ENCODE measurements at regions not wholly inside any gene's neighbourhood (a gene's known extent, or its start where the extent isn't known, plus 50 kb on each side); places are given as distances from the start of the nearest gene placed in this dataset.
A peak's percentile ranks its signal among the peaks of the same experiment; 100 is the strongest.

DNA sequence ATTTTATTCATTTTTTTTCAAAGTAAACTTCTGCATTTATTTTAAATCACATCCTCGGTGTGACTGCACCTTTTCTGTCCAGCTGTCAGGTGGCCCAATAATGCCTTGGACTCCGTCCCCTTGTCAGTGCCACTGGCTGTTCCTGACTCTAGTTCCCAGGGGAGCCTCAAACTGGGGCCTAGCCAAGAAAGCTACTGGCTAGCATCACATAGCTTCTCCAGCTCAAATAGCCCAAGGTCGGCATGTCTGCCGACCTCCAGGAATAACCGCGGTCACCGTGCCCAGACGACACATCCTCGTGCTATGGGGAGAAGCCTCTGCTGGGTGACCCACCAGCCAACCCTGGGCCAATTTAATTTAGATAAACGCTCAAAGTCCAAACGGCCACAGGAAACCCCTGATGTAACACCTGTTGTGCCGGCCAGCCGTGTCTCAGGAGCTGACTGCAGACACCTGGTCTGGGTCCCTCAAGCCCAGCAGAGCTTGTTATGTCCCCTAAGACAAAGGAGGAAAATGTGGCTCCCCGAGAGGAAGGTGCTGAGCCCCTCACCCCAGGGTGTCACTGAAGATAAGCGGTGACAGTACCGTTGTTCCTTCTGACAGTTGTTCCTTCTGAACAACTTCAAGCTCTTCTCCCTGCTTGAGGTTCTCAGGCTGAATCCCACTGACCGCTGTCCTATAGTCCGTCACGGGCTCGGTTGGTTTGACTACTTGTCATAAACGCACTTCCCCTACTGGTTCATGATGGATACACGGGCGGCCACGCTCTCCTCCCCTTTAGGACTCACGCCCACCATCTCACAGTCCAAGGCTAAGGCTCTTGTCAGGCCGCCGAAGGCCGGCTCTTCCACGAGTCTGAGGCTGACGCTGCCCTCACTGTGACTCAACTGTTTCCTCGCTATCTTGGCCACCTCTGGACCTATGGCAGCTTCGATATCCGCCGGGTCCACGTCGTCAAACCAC lies 126.2 kb downstream of the KLF13 start:
- no peak for DNase-seq (ENCODE audit: extremely low read depth, insufficient read length)
- Histone ChIP-seq H3K27me3 (replicated peaks; ENCODE audit: control insufficient read depth, insufficient read depth, low read length) (no peaks in the 10 kb centered on the region), H3K36me3 (ENCODE audit: control insufficient read depth, insufficient read depth, low read length) (no peaks in the 10 kb centered on the region), H3K4me3 (replicated peaks; ENCODE audit: low read depth, low read length) (no peak overlapping the region)
- TF ChIP-seq, protein P1, sequence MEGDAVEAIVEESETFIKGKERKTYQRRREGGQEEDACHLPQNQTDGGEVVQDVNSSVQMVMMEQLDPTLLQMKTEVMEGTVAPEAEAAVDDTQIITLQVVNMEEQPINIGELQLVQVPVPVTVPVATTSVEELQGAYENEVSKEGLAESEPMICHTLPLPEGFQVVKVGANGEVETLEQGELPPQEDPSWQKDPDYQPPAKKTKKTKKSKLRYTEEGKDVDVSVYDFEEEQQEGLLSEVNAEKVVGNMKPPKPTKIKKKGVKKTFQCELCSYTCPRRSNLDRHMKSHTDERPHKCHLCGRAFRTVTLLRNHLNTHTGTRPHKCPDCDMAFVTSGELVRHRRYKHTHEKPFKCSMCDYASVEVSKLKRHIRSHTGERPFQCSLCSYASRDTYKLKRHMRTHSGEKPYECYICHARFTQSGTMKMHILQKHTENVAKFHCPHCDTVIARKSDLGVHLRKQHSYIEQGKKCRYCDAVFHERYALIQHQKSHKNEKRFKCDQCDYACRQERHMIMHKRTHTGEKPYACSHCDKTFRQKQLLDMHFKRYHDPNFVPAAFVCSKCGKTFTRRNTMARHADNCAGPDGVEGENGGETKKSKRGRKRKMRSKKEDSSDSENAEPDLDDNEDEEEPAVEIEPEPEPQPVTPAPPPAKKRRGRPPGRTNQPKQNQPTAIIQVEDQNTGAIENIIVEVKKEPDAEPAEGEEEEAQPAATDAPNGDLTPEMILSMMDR (IDR thresholded peaks at IDR 0.05; ENCODE audit: insufficient read depth, low read length, poor library complexity, severe bottlenecking) = no peak

DNA sequence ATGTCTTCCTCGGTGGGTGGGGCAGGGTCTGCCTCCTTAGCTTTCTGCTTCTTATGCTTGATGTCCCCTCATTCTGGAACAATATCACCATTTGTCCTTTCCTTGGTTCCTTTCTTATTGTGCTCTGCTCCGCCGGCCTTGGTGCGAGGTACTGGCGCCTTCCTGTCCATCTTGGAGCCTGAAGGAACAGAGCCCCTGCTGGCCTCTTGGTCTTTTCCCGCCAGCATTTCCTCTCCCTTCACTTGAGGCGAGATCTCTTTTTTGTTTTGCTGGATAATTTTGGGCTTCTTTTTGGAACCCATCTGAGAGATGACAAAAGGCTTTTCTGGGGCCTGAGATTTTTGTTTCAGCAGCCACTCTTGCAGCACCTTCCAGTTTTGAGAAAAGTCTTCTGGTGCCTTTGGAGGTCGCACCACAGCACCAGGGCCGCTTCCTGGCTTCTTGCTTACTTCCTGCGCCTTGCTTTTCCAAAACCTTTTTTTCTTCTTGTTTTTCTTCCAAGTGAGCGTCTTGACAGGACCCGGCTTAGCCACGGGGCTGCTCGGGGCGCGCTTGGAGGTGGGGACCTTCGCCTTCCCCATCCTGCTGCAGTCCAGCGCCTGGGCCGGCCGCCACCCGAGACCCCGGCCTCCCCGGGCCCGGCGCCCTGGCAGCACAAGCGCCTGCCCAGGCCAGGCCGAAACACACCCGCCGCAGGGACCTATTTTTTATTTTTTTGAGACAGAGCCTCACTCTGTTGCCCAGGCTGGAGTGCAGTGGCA lies 127.1 kb downstream of the KLF13 start:
- TF ChIP-seq, protein P1 (IDR thresholded peaks at IDR 0.05; ENCODE audit: insufficient read depth, low read length, poor library complexity, severe bottlenecking) = no peak
- no peak overlapping the region for H3K4me3 ChIP-seq (replicated peaks; ENCODE audit: low read depth, low read length)
- DNase-seq (ENCODE audit: extremely low read depth, insufficient read length) = no peak

DNA sequence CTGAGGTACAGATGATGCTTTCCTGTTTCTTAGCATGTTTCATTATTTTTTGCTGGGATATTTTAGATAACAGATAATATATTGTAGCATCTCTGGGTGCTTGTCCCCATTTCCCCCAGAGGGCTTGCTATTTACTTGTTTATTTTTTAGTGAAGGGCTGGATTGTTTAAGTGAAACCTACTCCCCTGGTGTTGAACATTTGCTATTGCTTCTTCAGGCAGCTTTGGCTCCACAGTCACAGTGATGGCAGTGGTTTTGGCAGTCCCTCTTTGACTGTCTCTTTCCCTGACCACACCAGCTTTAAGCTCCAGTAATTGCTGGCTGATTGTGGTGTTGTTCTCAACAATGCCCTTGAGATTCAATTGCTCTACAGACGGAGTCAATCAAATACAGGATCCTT lies 128.9 kb downstream of the KLF13 start:
- H3K4me3 ChIP-seq (replicated peaks; ENCODE audit: low read depth, low read length) = no peak overlapping the region
- TF ChIP-seq, protein P1 (IDR thresholded peaks at IDR 0.05; ENCODE audit: insufficient read depth, low read length, poor library complexity, severe bottlenecking) = peak; percentile 42
- no peak for DNase-seq (ENCODE audit: extremely low read depth, insufficient read length)
- no peaks in the 10 kb centered on the region for H3K27me3 ChIP-seq (replicated peaks; ENCODE audit: control insufficient read depth, insufficient read depth, low read length)
- H3K36me3 ChIP-seq (ENCODE audit: control insufficient read depth, insufficient read depth, low read length) = no peaks in the 10 kb centered on the region

More for the DNA sequence above, 127.1 kb downstream of the KLF13 start:
- Histone ChIP-seq H3K36me3 (ENCODE audit: control insufficient read depth, insufficient read depth, low read length) (no peaks in the 10 kb centered on the region), H3K27me3 (replicated peaks; ENCODE audit: control insufficient read depth, insufficient read depth, low read length) (no peaks in the 10 kb centered on the region)

DNA sequence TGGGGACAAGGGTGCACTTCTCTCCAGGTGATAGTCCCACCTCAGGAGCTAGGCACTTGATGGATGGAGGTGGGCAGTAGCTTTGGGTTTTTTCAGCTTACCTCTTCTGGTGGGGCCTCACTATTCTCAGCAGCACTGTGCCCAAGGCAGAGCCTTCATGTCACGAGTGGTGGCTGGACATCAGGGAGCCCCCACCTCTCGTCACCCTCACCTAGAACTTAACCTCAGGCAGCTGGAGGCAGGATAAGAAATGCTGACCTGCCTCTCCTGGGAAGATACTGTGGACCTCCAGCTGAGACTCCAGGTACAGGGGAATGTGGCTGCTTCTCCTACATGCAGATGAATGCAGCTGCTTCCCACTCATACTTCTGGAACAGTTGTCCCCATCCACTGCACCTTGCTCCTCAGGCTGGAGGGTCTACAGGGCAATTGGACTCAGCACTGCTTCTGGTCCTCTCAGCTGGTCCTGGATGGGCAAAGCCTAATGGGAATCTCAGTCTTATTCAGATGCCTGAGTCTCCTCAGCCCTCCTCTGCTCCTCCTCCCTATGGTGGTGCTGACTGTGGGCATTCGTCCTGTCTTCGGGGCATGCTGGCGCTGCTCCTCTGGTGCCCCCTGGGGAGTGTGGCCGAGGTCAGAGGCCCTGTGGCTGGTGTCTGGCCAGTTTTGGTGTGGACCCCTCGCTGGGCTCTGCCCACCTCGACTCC lies 129.9 kb downstream of the KLF13 start:
- Histone ChIP-seq H3K27me3 (replicated peaks; ENCODE audit: control insufficient read depth, insufficient read depth, low read length) (no peaks in the 10 kb centered on the region), H3K36me3 (ENCODE audit: control insufficient read depth, insufficient read depth, low read length) (no peaks in the 10 kb centered on the region), H3K4me3 (replicated peaks; ENCODE audit: low read depth, low read length) (no peak overlapping the region)
- TF ChIP-seq, protein P1 (IDR thresholded peaks at IDR 0.05; ENCODE audit: insufficient read depth, low read length, poor library complexity, severe bottlenecking) = no peak
- DNase-seq (ENCODE audit: extremely low read depth, insufficient read length) = no peak

DNA sequence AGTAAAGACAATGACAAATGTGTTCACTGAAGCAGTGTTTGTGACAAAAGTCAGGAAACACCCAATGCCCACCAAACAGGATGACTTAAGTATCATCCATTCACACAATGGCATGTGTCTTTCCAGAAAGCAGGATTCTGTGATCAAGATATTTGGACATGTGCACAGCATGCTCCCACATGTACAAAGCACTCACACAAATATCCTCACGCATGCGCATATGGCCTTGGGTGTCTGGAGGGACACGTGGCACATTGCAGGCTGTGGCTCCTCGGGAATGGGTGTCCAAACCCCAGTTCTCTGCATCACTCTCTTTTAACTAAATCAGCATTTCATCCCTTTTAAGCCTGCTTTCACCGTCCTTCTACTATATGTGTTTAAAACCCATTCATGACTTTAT lies 130.5 kb downstream of the KLF13 start:
- TF ChIP-seq, protein P1 (IDR thresholded peaks at IDR 0.05; ENCODE audit: insufficient read depth, low read length, poor library complexity, severe bottlenecking) = no peak
- Histone ChIP-seq H3K4me3 (replicated peaks; ENCODE audit: low read depth, low read length) (no peak overlapping the region), H3K36me3 (ENCODE audit: control insufficient read depth, insufficient read depth, low read length) (no peaks in the 10 kb centered on the region), H3K27me3 (replicated peaks; ENCODE audit: control insufficient read depth, insufficient read depth, low read length) (no peaks in the 10 kb centered on the region)
- no peak for DNase-seq (ENCODE audit: extremely low read depth, insufficient read length)
